ENCODE measurements at regions not wholly inside any gene's neighbourhood (a gene's known extent, or its start where the extent isn't known, plus 50 kb on each side); places are given as distances from the start of the nearest gene placed in this dataset.

GRCh38 chr5:117461966-117462365, 887.3 kb upstream of the SEMA6A start:
- H3K4me1 ChIP-seq (ENCODE audit: control insufficient read depth, low read depth, low read length) = no peaks in the 10 kb centered on the region
- H3K4me3 ChIP-seq (ENCODE audit: low read length) = no peak overlapping the region
- no peaks in the 10 kb centered on the region for H3K9me3 ChIP-seq (ENCODE audit: control insufficient read depth, low read depth, low read length)
- no peaks in the 10 kb centered on the region for H3K36me3 ChIP-seq (ENCODE audit: control insufficient read depth, low read depth, low read length)
- H3K27ac ChIP-seq (ENCODE audit: low read length) = no peak overlapping the region
- H3K9ac ChIP-seq (ENCODE audit: low read length) = no peak overlapping the region
- H3K27me3 ChIP-seq (ENCODE audit: control insufficient read depth, insufficient read depth, low read length) = no peaks in the 10 kb centered on the region

GRCh38 chr5:117461403-117461802, 886.8 kb upstream of the SEMA6A start:
- H3K4me3 ChIP-seq (ENCODE audit: low read length) = no peak overlapping the region
- no peaks in the 10 kb centered on the region for H3K36me3 ChIP-seq (ENCODE audit: control insufficient read depth, low read depth, low read length)
- no peaks in the 10 kb centered on the region for H3K9me3 ChIP-seq (ENCODE audit: control insufficient read depth, low read depth, low read length)
- H3K9ac ChIP-seq (ENCODE audit: low read length) = no peak overlapping the region
- no peaks in the 10 kb centered on the region for H3K27me3 ChIP-seq (ENCODE audit: control insufficient read depth, insufficient read depth, low read length)
- H3K27ac ChIP-seq (ENCODE audit: low read length) = no peak overlapping the region
- H3K4me1 ChIP-seq (ENCODE audit: control insufficient read depth, low read depth, low read length) = no peaks in the 10 kb centered on the region

GRCh38 chr5:117457656-117458055, 883.0 kb upstream of the SEMA6A start:
- Histone ChIP-seq H3K4me1 (ENCODE audit: control insufficient read depth, low read depth, low read length) (no peaks in the 10 kb centered on the region), H3K27ac (ENCODE audit: low read length) (no peak overlapping the region), H3K9me3 (ENCODE audit: control insufficient read depth, low read depth, low read length) (no peaks in the 10 kb centered on the region), H3K36me3 (ENCODE audit: control insufficient read depth, low read depth, low read length) (no peaks in the 10 kb centered on the region), H3K27me3 (ENCODE audit: control insufficient read depth, insufficient read depth, low read length) (no peaks in the 10 kb centered on the region), H3K4me3 (ENCODE audit: low read length) (no peak overlapping the region), H3K9ac (ENCODE audit: low read length) (no peak overlapping the region)

- Histone ChIP-seq H3K36me3 (ENCODE audit: control insufficient read depth, low read depth, low read length) (no peaks in the 10 kb centered on the region), H3K9me3 (ENCODE audit: control insufficient read depth, low read depth, low read length) (no peaks in the 10 kb centered on the region), H3K4me3 (ENCODE audit: low read length) (no peak overlapping the region), H3K27me3 (ENCODE audit: control insufficient read depth, insufficient read depth, low read length) (no peaks in the 10 kb centered on the region), H3K9ac (ENCODE audit: low read length) (no peak overlapping the region), H3K27ac (ENCODE audit: low read length) (no peak overlapping the region), H3K4me1 (ENCODE audit: control insufficient read depth, low read depth, low read length) (no peaks in the 10 kb centered on the region)
Measured at GRCh38 chr5:117456866-117457470, 882.3 kb upstream of the SEMA6A start.

- H3K27me3 ChIP-seq (ENCODE audit: control insufficient read depth, insufficient read depth, low read length) = no peaks in the 10 kb centered on the region
- no peaks in the 10 kb centered on the region for H3K9me3 ChIP-seq (ENCODE audit: control insufficient read depth, low read depth, low read length)
- H3K9ac ChIP-seq (ENCODE audit: low read length) = no peak overlapping the region
- no peaks in the 10 kb centered on the region for H3K4me1 ChIP-seq (ENCODE audit: control insufficient read depth, low read depth, low read length)
- no peak overlapping the region for H3K4me3 ChIP-seq (ENCODE audit: low read length)
- H3K27ac ChIP-seq (ENCODE audit: low read length) = no peak overlapping the region
- no peaks in the 10 kb centered on the region for H3K36me3 ChIP-seq (ENCODE audit: control insufficient read depth, low read depth, low read length)
Measured at GRCh38 chr5:117455236-117456233, 880.9 kb upstream of the SEMA6A start.

GRCh38 chr5:117454716-117455212, 880.1 kb upstream of the SEMA6A start:
- Histone ChIP-seq H3K36me3 (ENCODE audit: control insufficient read depth, low read depth, low read length) (no peaks in the 10 kb centered on the region), H3K4me3 (ENCODE audit: low read length) (no peak overlapping the region), H3K9ac (ENCODE audit: low read length) (no peak overlapping the region), H3K27ac (ENCODE audit: low read length) (no peak overlapping the region), H3K4me1 (ENCODE audit: control insufficient read depth, low read depth, low read length) (no peaks in the 10 kb centered on the region), H3K27me3 (ENCODE audit: control insufficient read depth, insufficient read depth, low read length) (no peaks in the 10 kb centered on the region), H3K9me3 (ENCODE audit: control insufficient read depth, low read depth, low read length) (no peaks in the 10 kb centered on the region)

GRCh38 chr5:117436846-117437245, 862.2 kb upstream of the SEMA6A start:
- Histone ChIP-seq H3K4me1 (ENCODE audit: control insufficient read depth, low read depth, low read length) (peaks cover 21% of the 10 kb centered on the region), H3K9me3 (ENCODE audit: control insufficient read depth, low read depth, low read length) (no peaks in the 10 kb centered on the region), H3K27me3 (ENCODE audit: control insufficient read depth, insufficient read depth, low read length) (no peaks in the 10 kb centered on the region), H3K4me3 (ENCODE audit: low read length) (no peak overlapping the region), H3K27ac (ENCODE audit: low read length) (no peak overlapping the region), H3K9ac (ENCODE audit: low read length) (no peak overlapping the region), H3K36me3 (ENCODE audit: control insufficient read depth, low read depth, low read length) (no peaks in the 10 kb centered on the region)

GRCh38 chr5:117435203-117435602, 860.6 kb upstream of the SEMA6A start:
- Histone ChIP-seq H3K36me3 (ENCODE audit: control insufficient read depth, low read depth, low read length) (no peaks in the 10 kb centered on the region), H3K27ac (ENCODE audit: low read length) (no peak overlapping the region), H3K27me3 (ENCODE audit: control insufficient read depth, insufficient read depth, low read length) (no peaks in the 10 kb centered on the region), H3K4me3 (ENCODE audit: low read length) (no peak overlapping the region), H3K9me3 (ENCODE audit: control insufficient read depth, low read depth, low read length) (no peaks in the 10 kb centered on the region), H3K9ac (ENCODE audit: low read length) (no peak overlapping the region), H3K4me1 (ENCODE audit: control insufficient read depth, low read depth, low read length) (peaks cover 21% of the 10 kb centered on the region)

- Histone ChIP-seq H3K36me3 (ENCODE audit: control insufficient read depth, low read depth, low read length) (no peaks in the 10 kb centered on the region), H3K27ac (ENCODE audit: low read length) (no peak overlapping the region)
Measured at GRCh38 chr5:117434254-117434653, 859.6 kb upstream of the SEMA6A start.

GRCh38 chr5:117433818-117434217, 859.2 kb upstream of the SEMA6A start:
- Histone ChIP-seq H3K4me1 (ENCODE audit: control insufficient read depth, low read depth, low read length) (peaks cover 21% of the 10 kb centered on the region), H3K36me3 (ENCODE audit: control insufficient read depth, low read depth, low read length) (no peaks in the 10 kb centered on the region), H3K27me3 (ENCODE audit: control insufficient read depth, insufficient read depth, low read length) (no peaks in the 10 kb centered on the region), H3K9me3 (ENCODE audit: control insufficient read depth, low read depth, low read length) (no peaks in the 10 kb centered on the region), H3K4me3 (ENCODE audit: low read length) (no peak overlapping the region), H3K9ac (ENCODE audit: low read length) (no peak overlapping the region), H3K27ac (ENCODE audit: low read length) (no peak overlapping the region)

More at GRCh38 chr5:117434254-117434653, 859.6 kb upstream of the SEMA6A start:
- no peak overlapping the region for H3K4me3 ChIP-seq (ENCODE audit: low read length)
- peaks cover 21% of the 10 kb centered on the region for H3K4me1 ChIP-seq (ENCODE audit: control insufficient read depth, low read depth, low read length)
- no peak overlapping the region for H3K9ac ChIP-seq (ENCODE audit: low read length)
- no peaks in the 10 kb centered on the region for H3K9me3 ChIP-seq (ENCODE audit: control insufficient read depth, low read depth, low read length)
- H3K27me3 ChIP-seq (ENCODE audit: control insufficient read depth, insufficient read depth, low read length) = no peaks in the 10 kb centered on the region

- Histone ChIP-seq H3K27me3 (ENCODE audit: control insufficient read depth, insufficient read depth, low read length) (no peaks in the 10 kb centered on the region), H3K36me3 (ENCODE audit: control insufficient read depth, low read depth, low read length) (no peaks in the 10 kb centered on the region), H3K9ac (ENCODE audit: low read length) (no peak overlapping the region), H3K27ac (ENCODE audit: low read length) (no peak overlapping the region), H3K9me3 (ENCODE audit: control insufficient read depth, low read depth, low read length) (no peaks in the 10 kb centered on the region), H3K4me3 (ENCODE audit: low read length) (no peak overlapping the region), H3K4me1 (ENCODE audit: control insufficient read depth, low read depth, low read length) (peaks cover 14% of the 10 kb centered on the region)
Measured at GRCh38 chr5:117431091-117431490, 856.5 kb upstream of the SEMA6A start.
